RWPE1 (cell line): ENCODE measurements at regions not wholly inside any gene's neighbourhood (a gene's known extent, or its start where the extent isn't known, plus 50 kb on each side); places are given as distances from the start of the nearest gene placed in this dataset.

Source experiments
- CTCF ChIA-PET: fragments of 350-600 bp; sonication (Branson Sonifier 250); formaldehyde crosslinking; extraction: SDS; loops from one replicate; lab custom pipeline; 2021; lab: Yijun Ruan, JAX
- POLR2A ChIA-PET: fragments of 400-600 bp; formaldehyde crosslinking; extraction: SDS; loops from one replicate; lab custom pipeline; 2020; ENCODE audit warnings: antibody characterized with exemption; ENCODE audit not compliant: low non-redundant PET; lab: Yijun Ruan, JAX
- DNase-seq: peaks from one replicate; pipeline ENCODE4 v3.0.0; 2012; ENCODE audit warnings: low spot score
- H3K27ac ChIP-seq: fragments of 450-650 bp; 2 replicates; pipeline ENCODE4 v1.5.1; 2017
- TF ChIP-seq, protein P1 (sequence below): fragments of 450-650 bp; conservative IDR thresholded peaks from 2 replicates; pipeline ENCODE4 v1.5.1; 2017; ENCODE audit warnings: low read depth, mild to moderate bottlenecking

DNA sequence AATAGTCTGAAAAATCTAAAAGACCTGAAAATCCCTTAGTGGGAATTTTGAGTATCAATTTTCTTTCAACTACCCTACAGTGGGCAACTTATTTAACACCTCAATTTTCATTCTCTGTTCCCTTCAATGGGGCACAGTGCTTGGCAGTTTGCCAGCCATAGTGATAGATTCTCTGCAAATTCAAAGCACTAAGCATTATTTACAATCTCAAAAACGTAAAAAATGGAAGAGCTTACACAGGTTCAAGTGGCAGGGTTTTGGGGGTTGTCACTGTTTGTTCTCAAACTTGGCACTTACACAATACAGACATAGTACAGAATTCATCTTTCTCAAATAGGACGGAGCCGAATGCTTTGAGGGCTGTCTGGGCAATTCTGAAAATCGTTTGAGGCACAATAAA lies 515.0 kb downstream of the EFNA5 start:
- TF ChIP-seq, protein P1, sequence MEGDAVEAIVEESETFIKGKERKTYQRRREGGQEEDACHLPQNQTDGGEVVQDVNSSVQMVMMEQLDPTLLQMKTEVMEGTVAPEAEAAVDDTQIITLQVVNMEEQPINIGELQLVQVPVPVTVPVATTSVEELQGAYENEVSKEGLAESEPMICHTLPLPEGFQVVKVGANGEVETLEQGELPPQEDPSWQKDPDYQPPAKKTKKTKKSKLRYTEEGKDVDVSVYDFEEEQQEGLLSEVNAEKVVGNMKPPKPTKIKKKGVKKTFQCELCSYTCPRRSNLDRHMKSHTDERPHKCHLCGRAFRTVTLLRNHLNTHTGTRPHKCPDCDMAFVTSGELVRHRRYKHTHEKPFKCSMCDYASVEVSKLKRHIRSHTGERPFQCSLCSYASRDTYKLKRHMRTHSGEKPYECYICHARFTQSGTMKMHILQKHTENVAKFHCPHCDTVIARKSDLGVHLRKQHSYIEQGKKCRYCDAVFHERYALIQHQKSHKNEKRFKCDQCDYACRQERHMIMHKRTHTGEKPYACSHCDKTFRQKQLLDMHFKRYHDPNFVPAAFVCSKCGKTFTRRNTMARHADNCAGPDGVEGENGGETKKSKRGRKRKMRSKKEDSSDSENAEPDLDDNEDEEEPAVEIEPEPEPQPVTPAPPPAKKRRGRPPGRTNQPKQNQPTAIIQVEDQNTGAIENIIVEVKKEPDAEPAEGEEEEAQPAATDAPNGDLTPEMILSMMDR, result no peak
- CTCF ChIA-PET, result no interaction called here
- POLR2A ChIA-PET, result no interaction called here

DNA sequence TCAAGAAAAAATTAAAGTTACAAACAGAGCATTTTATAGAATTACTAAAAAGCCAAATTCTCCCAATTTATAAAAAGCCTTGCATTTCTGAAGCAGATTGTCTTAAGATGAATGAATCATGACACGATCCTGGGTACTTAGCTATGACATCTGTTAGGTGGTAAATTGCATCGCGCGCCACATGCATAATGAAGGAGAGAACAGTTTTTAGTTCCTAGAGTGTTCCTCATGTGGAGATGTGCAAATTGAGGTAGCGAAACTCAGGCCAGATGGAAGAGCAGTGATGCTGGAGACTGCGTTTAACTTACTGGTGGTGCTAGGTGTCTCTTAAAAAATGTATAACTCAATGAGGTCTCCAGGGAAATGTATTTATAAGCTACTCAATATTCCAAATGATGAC lies 516.1 kb downstream of the EFNA5 start:
- no peak for DNase-seq
- TF ChIP-seq, protein P1, result no peak
- no peak overlapping the region for H3K27ac ChIP-seq
- ChIA-PET CTCF (no interaction called here), POLR2A (no interaction called here)

More for the DNA sequence above, 515.0 kb downstream of the EFNA5 start:
- H3K27ac ChIP-seq, result no peak overlapping the region
- no peak for DNase-seq

DNA sequence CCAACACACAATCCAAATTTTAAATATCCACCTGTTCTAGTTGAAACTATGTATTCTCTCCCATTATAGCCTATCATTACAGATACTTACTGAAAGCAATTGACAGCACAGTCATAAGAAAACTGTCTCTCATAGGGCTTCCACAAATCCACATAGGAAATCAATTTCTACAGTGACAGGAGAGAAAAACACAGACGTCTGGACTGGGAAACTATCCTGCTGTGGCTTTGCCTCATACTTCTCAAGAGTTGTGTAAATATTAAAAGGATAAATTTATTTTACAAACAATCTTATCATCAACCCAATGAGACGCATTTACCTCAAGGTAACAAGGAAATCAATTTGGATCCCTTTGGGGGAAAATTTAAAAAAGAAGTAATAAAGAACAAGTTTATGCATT lies 517.5 kb downstream of the EFNA5 start:
- no peak overlapping the region for H3K27ac ChIP-seq
- DNase-seq, result no peak
- ChIA-PET CTCF (no interaction called here), POLR2A (no interaction called here)
- TF ChIP-seq, protein P1, result no peak

DNA sequence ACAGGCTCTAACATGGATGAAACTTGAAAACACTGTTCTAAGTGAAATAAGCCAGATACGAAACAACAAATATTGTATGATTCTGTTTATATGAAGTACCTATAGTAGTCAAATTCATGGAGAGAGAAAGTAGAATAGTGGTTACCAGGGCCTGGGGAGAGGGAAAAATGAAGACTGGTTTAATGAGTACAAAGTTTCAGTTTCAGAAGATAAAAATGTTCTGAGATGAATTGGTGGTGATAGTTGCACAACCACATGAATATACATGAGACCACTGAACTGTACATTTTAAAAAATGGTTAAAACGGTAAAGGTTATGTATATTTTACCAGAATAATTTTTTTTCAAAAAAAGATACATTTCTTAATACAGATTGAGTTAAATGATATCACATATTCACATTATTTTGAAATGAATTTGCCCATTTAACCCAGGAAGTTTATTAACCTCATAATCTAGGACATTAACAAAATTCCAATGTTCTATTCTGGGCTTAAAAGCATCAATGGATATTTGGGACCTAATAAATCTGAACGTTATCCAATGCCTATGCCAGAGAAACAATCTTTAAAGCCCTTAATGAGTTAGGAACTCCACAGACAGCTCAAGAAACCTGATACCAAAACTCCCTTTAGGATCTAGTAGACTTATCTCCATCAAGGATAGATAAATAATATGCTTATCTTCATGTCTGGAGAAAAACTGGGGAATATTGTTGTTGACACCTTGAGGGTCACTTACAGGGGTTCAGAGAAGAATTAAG lies 521.3 kb downstream of the EFNA5 start:
- ChIA-PET CTCF (interaction anchor here (0.6 to 1.5 kb wide), 3 partner anchors 45 to 483 kb away, joined by 3 read pairs; no protein-coding TSS in a partner anchor), POLR2A (no interaction called here)
- H3K27ac ChIP-seq, result no peak overlapping the region
- DNase-seq, result no peak
- TF ChIP-seq, protein P1, result no peak

DNA sequence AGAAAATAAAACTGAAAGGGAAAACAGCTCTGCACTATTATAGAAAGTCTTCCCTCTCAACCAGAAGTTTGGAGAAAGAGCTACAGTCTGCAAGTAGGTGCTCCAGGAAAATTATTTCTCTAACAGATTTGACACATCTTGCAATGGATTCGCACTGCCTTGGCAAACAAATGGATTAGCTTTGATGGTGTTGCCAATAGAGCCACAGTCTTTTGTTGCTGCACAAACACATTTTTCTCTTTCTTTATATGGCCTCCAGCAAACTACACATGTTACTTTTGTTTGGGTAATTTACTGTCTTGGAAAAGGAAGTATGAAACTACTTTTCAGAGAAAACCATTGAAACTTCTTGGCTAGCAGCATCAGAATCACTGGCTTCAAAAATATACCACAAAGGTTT lies 523.1 kb downstream of the EFNA5 start:
- no peak for DNase-seq
- TF ChIP-seq, protein P1, result no peak
- POLR2A ChIA-PET, result no interaction called here
- no peak overlapping the region for H3K27ac ChIP-seq
- CTCF ChIA-PET, result interaction anchor here (0.6 kb wide), 1 partner anchor 33 kb away, joined by 4 read pairs; no protein-coding TSS in a partner anchor

DNA sequence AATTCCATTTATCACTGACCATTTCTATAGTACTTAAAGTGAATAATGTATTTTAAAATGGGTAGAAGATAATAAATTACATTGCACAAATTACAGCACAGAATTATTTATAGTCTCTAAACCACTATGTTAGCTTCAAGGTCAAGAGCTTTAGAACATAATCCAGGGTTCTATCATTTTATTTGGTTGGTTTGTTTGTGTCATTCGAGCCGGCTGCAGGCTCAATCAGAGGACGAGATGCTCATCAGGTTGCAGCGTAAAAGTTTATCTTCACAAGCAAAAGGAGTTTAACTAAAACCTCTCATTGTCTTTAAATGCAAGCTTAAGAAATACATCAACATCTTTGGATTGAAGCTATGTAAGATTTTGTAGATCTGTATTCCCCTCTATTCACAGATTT lies 523.8 kb downstream of the EFNA5 start:
- H3K27ac ChIP-seq, result no peak overlapping the region
- TF ChIP-seq, protein P1, result no peak
- POLR2A ChIA-PET, result no interaction called here
- DNase-seq, result no peak
- CTCF ChIA-PET, result no interaction called here
